SH-SY5Y (cell line): ENCODE measurements at regions not wholly inside any gene's neighbourhood (a gene's known extent, or its start where the extent isn't known, plus 50 kb on each side); places are given as distances from the start of the nearest gene placed in this dataset.

Experiments
- GATA2 ChIP-seq: IDR thresholded peaks from 2 replicates; pipeline ENCODE4 v1.6.1; 2011; ENCODE audit warnings: mild to moderate bottlenecking, low read depth, low read length
- GATA3 ChIP-seq: IDR thresholded peaks from 2 replicates; pipeline ENCODE4 v1.6.1; 2011; ENCODE audit warnings: low read depth, mild to moderate bottlenecking, low read length, moderate library complexity

DNA sequence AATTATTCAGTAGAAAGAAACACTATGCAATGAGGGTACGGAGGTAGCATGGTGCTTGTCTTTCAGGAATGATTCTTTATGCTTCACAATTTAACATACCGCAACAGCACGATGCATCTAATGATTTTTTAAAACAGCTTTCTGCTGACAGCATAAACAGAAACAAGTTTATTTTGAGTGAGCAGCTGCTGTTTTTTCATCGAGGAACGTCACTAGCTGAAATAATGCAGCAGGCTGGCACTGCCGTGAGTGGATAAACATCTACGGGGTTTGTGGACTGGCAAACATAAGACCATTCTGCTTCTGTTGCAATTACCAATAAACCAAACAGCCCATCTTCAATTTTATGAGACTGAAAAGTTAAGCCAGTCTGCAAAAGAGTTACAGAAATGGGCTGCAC, 871.8 kb downstream of the RPS29 start:
- TF ChIP-seq GATA2 (no peak), GATA3 (no peak)
